ENCODE measurements at regions not wholly inside any gene's neighbourhood (a gene's known extent, or its start where the extent isn't known, plus 50 kb on each side); places are given as distances from the start of the nearest gene placed in this dataset.
"Not testable (repeated sequence)": the region's sequence is repeated elsewhere in the genome, so short reads cannot be mapped to it uniquely, and the experiment has no call there.

GRCh38 chr7:115816318-115816974, 214.1 kb downstream of the TFEC start:
- H3K27me3 ChIP-seq (ENCODE audit: control insufficient read depth in 3 of 3, insufficient read depth in 3 of 3, low read length in 3 of 3), result no peaks in the 10 kb centered on the region
- H3K36me3 ChIP-seq (ENCODE audit: control insufficient read depth in 3 of 3, insufficient read depth in 2 of 3, low read depth in 1 of 3, low read length in 3 of 3), result no peaks in the 10 kb centered on the region
- DNase-seq (no peak), FAIRE-seq (no peak)
- no peaks in the 10 kb centered on the region for H3K4me1 ChIP-seq (ENCODE audit: control insufficient read depth in 3 of 3, insufficient read depth in 2 of 3, low read depth in 1 of 3, low read length in 2 of 3)
- no peaks in the 10 kb centered on the region for H3K9me3 ChIP-seq (ENCODE audit: control insufficient read depth in 2 of 2, insufficient read depth in 1 of 2, low read depth in 1 of 2, low read length in 1 of 2)
- 74 to 79% (median 77%) methylated on average over 4 of the region's 4 CpGs for whole genome bisulfite sequencing, 3 donors
- no peak overlapping the region for H3K27ac ChIP-seq (ENCODE audit: low read depth in 1 of 3, low read length in 2 of 3)
- H3K4me3 ChIP-seq (ENCODE audit: low read depth in 1 of 3, low read length in 3 of 3), result no peak overlapping the region

DNA sequence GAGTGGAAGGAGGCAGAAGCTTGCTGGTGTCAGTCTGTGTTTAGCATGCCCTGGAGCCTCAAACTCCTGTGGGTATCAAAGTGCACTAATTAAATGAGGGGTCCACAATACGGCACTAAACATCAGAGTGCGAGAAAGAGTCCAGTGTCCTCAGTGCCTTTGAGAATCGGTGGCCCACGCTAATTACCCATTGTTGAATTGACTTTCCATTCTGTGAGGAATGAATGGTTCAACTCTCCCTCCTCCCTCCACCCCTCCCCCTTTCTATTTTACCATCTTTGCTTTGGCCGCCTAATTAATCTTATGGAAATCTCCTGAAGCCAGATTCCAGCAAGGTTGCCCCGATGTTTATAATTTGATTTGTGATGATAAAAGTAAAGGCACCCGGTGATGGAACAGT, 217.8 kb downstream of the TFEC start:
- no peaks in the 10 kb centered on the region for H3K36me3 ChIP-seq (ENCODE audit: control insufficient read depth in 3 of 3, insufficient read depth in 2 of 3, low read depth in 1 of 3, low read length in 3 of 3)
- 73 to 78% (median 76%) methylated on average over 7 of the region's 7 CpGs for WGBS, 3 donors
- H3K27me3 ChIP-seq (ENCODE audit: control insufficient read depth in 3 of 3, insufficient read depth in 3 of 3, low read length in 3 of 3), result no peaks in the 10 kb centered on the region
- no peak overlapping the region for H3K4me3 ChIP-seq (ENCODE audit: low read depth in 1 of 3, low read length in 3 of 3)
- FAIRE-seq, result no peak
- no peak overlapping the region for H3K27ac ChIP-seq (ENCODE audit: low read depth in 1 of 3, low read length in 2 of 3)
- H3K4me1 ChIP-seq (ENCODE audit: control insufficient read depth in 3 of 3, insufficient read depth in 2 of 3, low read depth in 1 of 3, low read length in 2 of 3), result no peaks in the 10 kb centered on the region
- no peak for DNase-seq
- no peaks in the 10 kb centered on the region for H3K9me3 ChIP-seq (ENCODE audit: control insufficient read depth in 2 of 2, insufficient read depth in 1 of 2, low read depth in 1 of 2, low read length in 1 of 2)

GRCh38 chr7:115805458-115805857, 225.1 kb downstream of the TFEC start:
- DNase-seq (no peak), FAIRE-seq (no peak)
- WGBS, 3 donors, result 72 to 74% (median 74%) methylated on average over 7 to 8 of the region's 8 CpGs
- Histone ChIP-seq H3K4me1 (ENCODE audit: control insufficient read depth in 3 of 3, insufficient read depth in 2 of 3, low read depth in 1 of 3, low read length in 2 of 3) (no peaks in the 10 kb centered on the region), H3K27ac (ENCODE audit: low read depth in 1 of 3, low read length in 2 of 3) (no peak overlapping the region), H3K27me3 (ENCODE audit: control insufficient read depth in 3 of 3, insufficient read depth in 3 of 3, low read length in 3 of 3) (no peaks in the 10 kb centered on the region), H3K36me3 (ENCODE audit: control insufficient read depth in 3 of 3, insufficient read depth in 2 of 3, low read depth in 1 of 3, low read length in 3 of 3) (no peaks in the 10 kb centered on the region), H3K4me3 (ENCODE audit: low read depth in 1 of 3, low read length in 3 of 3) (no peak overlapping the region), H3K9me3 (ENCODE audit: control insufficient read depth in 2 of 2, insufficient read depth in 1 of 2, low read depth in 1 of 2, low read length in 1 of 2) (no peaks in the 10 kb centered on the region)

DNA sequence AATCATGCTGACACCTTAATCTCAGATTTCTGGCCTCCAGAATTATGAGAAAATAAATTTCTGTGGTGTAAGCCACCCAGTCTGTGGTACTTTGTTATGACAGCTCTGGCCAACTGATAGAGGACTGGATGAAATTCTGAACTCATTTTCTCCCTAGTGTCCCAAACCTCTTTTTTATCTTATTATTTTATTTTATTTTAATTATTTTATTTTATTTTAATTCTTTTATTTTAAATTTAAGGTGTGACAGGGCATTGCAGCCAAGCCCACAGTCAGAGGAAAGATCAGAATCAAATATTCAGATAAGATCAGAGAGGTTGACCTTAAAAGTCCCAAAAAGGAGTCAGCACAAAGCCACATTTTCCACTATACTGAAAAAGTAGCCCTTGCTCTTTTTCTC, 228.1 kb downstream of the TFEC start:
- H3K27ac ChIP-seq (ENCODE audit: low read depth in 1 of 3, low read length in 2 of 3), result no peak overlapping the region
- H3K27me3 ChIP-seq (ENCODE audit: control insufficient read depth in 3 of 3, insufficient read depth in 3 of 3, low read length in 3 of 3), result no peaks in the 10 kb centered on the region
- no peaks in the 10 kb centered on the region for H3K4me1 ChIP-seq (ENCODE audit: control insufficient read depth in 3 of 3, insufficient read depth in 2 of 3, low read depth in 1 of 3, low read length in 2 of 3)
- H3K36me3 ChIP-seq (ENCODE audit: control insufficient read depth in 3 of 3, insufficient read depth in 2 of 3, low read depth in 1 of 3, low read length in 3 of 3), result no peaks in the 10 kb centered on the region
- H3K9me3 ChIP-seq (ENCODE audit: control insufficient read depth in 2 of 2, insufficient read depth in 1 of 2, low read depth in 1 of 2, low read length in 1 of 2), result no peaks in the 10 kb centered on the region
- no peak overlapping the region for H3K4me3 ChIP-seq (ENCODE audit: low read depth in 1 of 3, low read length in 3 of 3)
- no peak for FAIRE-seq
- no peak for DNase-seq

DNA sequence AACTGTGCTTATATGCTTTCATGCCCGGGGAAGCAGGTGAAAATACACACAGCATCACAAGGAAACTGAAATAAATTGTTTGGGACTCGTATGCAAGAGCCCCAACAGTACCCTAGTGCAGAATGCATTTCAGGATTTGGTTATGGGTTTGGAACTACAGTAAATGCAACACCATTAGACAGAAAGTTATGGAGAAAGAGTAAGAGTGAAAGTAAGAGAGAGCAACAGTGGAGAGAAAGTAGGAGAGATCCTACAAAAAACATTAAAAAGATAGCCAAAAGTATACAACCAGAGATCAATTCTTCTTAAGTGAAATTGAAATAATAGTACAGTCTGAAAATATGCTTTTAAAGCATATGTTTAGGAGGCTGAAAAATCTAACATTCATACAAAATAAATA, 231.1 kb downstream of the TFEC start:
- no peaks in the 10 kb centered on the region for H3K4me1 ChIP-seq (ENCODE audit: control insufficient read depth in 3 of 3, insufficient read depth in 2 of 3, low read depth in 1 of 3, low read length in 2 of 3)
- no peak for FAIRE-seq
- 78 to 83% (median 79%) methylated on average over 2 of the region's 2 CpGs for WGBS, 3 donors
- H3K27me3 ChIP-seq (ENCODE audit: control insufficient read depth in 3 of 3, insufficient read depth in 3 of 3, low read length in 3 of 3), result no peaks in the 10 kb centered on the region
- H3K36me3 ChIP-seq (ENCODE audit: control insufficient read depth in 3 of 3, insufficient read depth in 2 of 3, low read depth in 1 of 3, low read length in 3 of 3), result no peaks in the 10 kb centered on the region
- no peak overlapping the region for H3K4me3 ChIP-seq (ENCODE audit: low read depth in 1 of 3, low read length in 3 of 3)
- no peak overlapping the region for H3K27ac ChIP-seq (ENCODE audit: low read depth in 1 of 3, low read length in 2 of 3)
- H3K9me3 ChIP-seq (ENCODE audit: control insufficient read depth in 2 of 2, insufficient read depth in 1 of 2, low read depth in 1 of 2, low read length in 1 of 2), result no peaks in the 10 kb centered on the region
- DNase-seq, result no peak

- FAIRE-seq (no peak), DNase-seq (no peak)
- no peaks in the 10 kb centered on the region for H3K36me3 ChIP-seq (ENCODE audit: control insufficient read depth in 3 of 3, insufficient read depth in 2 of 3, low read depth in 1 of 3, low read length in 3 of 3)
- H3K9me3 ChIP-seq (ENCODE audit: control insufficient read depth in 2 of 2, insufficient read depth in 1 of 2, low read depth in 1 of 2, low read length in 1 of 2), result peaks cover 0 to 3% of the 10 kb centered on the region in 2 donors
- WGBS, 3 donors, result 78 to 92% (median 87%) methylated on average over 7 of the region's 7 CpGs
- H3K27ac ChIP-seq (ENCODE audit: low read depth in 1 of 3, low read length in 2 of 3), result no peak overlapping the region
- H3K4me1 ChIP-seq (ENCODE audit: control insufficient read depth in 3 of 3, insufficient read depth in 2 of 3, low read depth in 1 of 3, low read length in 2 of 3), result no peaks in the 10 kb centered on the region
- peaks cover 0 to 2% (median 0%) of the 10 kb centered on the region in 3 donors for H3K27me3 ChIP-seq (ENCODE audit: control insufficient read depth in 3 of 3, insufficient read depth in 3 of 3, low read length in 3 of 3)
- no peak overlapping the region for H3K4me3 ChIP-seq (ENCODE audit: low read depth in 1 of 3, low read length in 3 of 3)
Measured at GRCh38 chr7:115793958-115794702, 236.4 kb downstream of the TFEC start.

- Histone ChIP-seq H3K4me3 (ENCODE audit: low read depth in 1 of 3, low read length in 3 of 3) (no peak overlapping the region), H3K27ac (ENCODE audit: low read depth in 1 of 3, low read length in 2 of 3) (no peak overlapping the region), H3K9me3 (ENCODE audit: control insufficient read depth in 2 of 2, insufficient read depth in 1 of 2, low read depth in 1 of 2, low read length in 1 of 2) (peaks cover 0 to 3% of the 10 kb centered on the region in 2 donors), H3K36me3 (ENCODE audit: control insufficient read depth in 3 of 3, insufficient read depth in 2 of 3, low read depth in 1 of 3, low read length in 3 of 3) (no peaks in the 10 kb centered on the region), H3K27me3 (ENCODE audit: control insufficient read depth in 3 of 3, insufficient read depth in 3 of 3, low read length in 3 of 3) (peaks cover 0 to 2% (median 0%) of the 10 kb centered on the region in 3 donors), H3K4me1 (ENCODE audit: control insufficient read depth in 3 of 3, insufficient read depth in 2 of 3, low read depth in 1 of 3, low read length in 2 of 3) (no peaks in the 10 kb centered on the region)
- FAIRE-seq (no peak), DNase-seq (no peak)
- 88 to 92% (median 91%) methylated on average over 27 of the region's 27 CpGs for WGBS, 3 donors
Measured at GRCh38 chr7:115789901-115790300, 240.7 kb downstream of the TFEC start.

DNA sequence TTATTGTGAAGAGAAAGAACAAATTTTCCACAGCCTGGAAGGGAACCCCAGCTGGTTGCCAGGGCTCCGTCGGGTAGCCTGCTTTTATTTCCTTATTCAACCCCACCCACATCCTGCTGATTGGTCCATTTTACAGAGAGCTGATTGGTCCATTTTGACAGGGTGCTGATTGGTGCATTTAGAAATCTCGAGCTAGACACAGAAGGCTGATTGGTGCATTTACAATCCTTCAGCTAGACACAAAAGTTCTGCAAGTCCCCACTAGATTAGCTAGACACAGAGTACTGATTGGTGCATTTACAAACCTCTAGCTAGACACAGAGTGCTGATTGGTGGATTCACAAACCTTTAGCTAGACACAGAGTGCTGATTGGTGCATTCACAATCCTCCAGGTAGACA, 241.1 kb downstream of the TFEC start:
- H3K9me3 ChIP-seq (ENCODE audit: control insufficient read depth in 2 of 2, insufficient read depth in 1 of 2, low read depth in 1 of 2, low read length in 1 of 2); H3K27me3 ChIP-seq (ENCODE audit: control insufficient read depth in 3 of 3, insufficient read depth in 3 of 3, low read length in 3 of 3); H3K27ac ChIP-seq (ENCODE audit: low read depth in 1 of 3, low read length in 2 of 3); DNase-seq; H3K4me3 ChIP-seq (ENCODE audit: low read depth in 1 of 3, low read length in 3 of 3); H3K4me1 ChIP-seq (ENCODE audit: control insufficient read depth in 3 of 3, insufficient read depth in 2 of 3, low read depth in 1 of 3, low read length in 2 of 3); FAIRE-seq; H3K36me3 ChIP-seq (ENCODE audit: control insufficient read depth in 3 of 3, insufficient read depth in 2 of 3, low read depth in 1 of 3, low read length in 3 of 3): not testable (repeated sequence)
- WGBS, 3 donors, result 75 to 84% (median 77%) methylated on average over 3 of the region's 3 CpGs
